CD4-positive, alpha-beta T cell treated with Interleukin-1 beta for 1 hour (primary cell): ENCODE measurements at regions not wholly inside any gene's neighbourhood (a gene's known extent, or its start where the extent isn't known, plus 50 kb on each side); places are given as distances from the start of the nearest gene placed in this dataset.

Experiments used
- DNase-seq, 2 donors: peaks; one replicate each; pipeline ENCODE4 v3.0.0-alpha.2; 2020 to 2022

DNA sequence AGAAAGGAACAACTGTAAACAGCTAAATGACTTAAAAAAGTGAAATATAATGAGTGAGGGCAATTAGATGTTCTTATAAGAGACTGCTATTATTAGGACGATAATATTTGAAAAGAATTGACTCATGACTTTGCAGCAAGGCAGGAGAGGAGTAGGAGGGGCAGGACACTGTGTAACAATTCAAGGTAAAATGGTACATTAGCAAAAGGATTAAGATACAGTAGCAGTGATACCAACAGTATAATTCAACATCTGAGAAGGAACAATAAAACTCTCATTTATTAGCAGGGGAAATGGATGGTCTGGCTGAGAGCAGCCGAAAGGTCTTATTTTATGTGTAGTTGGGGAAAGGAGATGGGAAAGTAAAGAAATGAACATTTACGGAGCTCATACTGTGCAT is 315.5 kb upstream of the BOD1L1 start:
- DNase-seq, result no peak

DNA sequence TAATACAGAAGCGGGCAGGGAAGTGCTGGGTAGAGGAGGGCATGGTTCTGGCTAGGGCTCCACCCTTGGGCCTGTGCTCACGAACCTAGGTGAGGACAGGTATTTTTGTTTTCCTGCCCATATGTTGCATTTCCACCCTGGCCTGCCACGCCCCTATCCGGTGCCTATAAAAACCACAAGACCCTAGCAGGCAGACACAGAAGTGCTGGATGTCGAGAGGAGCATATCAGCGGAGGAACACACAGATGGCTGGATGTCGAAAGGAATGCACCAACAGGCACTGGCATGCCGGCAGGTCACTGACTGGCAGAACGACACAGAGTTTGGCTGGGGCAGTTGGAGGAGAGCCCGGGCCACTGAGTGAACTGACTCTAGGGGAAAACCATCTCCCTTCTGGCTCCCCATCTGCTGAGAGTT is 316.6 kb upstream of the BOD1L1 start:
- no peak for DNase-seq

DNA sequence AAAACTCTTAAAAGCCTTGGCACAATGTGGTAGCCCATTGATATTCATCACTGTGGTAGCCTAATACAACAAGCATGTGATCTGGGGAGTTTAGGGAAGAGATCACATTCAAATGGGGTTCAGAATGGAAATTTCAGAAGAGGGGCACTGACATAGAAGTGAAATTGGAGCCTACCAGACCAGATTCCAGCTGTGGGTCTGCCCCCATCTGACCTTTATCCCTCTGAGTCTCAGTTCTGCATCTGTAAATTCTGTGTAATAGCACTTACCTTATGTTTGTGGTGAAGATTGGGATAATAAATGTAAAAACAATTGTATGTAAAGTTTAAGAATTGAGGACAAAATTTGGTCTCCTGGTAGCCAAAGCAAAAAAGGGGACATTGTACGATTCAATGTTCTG is 320.4 kb upstream of the BOD1L1 start:
- DNase-seq, result no peak

DNA sequence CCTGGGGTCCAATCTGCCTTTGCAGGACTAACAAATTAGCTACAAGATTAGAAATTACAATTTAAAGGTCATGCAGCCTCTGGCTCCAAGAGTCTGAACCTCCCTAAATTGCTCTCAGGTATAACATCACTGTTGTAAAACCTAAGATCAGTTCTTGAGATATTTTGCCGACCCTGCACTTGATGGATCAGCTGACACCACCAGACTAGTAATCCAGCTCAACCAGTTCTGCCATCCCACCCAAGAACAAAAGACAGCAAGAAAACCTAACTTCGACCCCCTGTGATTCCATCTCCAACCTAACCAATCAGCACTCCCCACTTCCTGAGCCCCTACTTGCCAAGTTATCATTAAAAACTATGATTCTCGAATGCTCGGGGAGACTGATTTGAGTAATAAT is 323.0 kb upstream of the BOD1L1 start:
- DNase-seq, result no peak

DNA sequence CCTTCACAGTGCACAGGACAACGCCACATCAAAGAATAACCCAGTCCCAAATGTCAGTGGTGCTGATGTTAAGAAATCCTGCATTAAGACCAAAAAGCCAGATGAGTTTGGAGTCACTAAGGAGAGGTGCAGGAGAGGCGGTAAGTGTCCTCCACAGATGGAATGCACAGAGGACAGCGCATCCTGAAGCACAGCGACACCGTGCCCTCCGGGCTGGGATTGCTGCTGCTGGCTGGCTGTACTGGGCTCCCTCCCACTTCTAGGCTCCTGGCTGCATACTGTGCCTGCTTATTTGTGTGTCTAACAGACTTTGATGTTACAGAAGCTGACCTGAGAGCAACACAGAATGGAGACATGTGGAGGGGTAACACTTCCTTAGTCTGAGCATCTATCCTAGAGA is 325.6 kb upstream of the BOD1L1 start:
- DNase-seq, result no peak

DNA sequence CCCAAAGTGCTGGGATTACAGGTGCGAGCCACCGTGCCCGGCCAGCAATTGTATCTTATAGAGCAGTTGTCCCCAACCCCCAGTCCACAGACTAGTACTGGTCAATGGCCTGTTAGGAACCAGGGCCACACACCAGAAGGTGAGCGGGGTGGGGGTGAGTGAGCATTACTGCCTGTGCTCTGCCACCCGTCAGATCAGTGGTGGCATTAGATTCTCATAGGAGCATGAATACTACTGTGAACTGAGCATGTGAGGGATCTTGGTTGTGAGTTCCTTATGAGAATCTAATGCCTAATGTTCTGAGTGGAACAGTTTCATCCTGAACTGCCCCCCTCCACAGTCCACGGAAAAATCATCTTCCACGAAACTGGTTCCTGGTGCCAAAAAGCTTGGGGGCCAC is 328.0 kb upstream of the BOD1L1 start:
- DNase-seq, result no peak

DNA sequence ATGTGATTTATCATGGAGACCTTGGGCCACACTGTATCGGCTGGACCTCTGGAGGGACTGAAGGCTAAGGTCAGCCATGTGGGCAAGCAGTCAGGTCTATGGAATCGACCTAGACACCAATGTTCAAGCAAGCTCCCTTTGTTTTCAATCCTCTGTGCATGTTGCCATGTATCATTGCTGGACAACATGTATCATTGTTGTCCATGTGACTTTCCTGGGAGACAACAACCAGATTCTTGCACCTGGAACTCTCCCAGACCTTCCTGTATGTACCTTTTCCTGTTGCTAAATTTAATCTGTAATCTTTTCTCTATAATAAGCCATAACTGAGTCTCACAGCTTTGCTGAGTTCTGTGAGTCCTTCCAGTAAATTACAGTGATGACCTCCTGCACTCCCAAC is 329.4 kb upstream of the BOD1L1 start:
- no peak for DNase-seq

DNA sequence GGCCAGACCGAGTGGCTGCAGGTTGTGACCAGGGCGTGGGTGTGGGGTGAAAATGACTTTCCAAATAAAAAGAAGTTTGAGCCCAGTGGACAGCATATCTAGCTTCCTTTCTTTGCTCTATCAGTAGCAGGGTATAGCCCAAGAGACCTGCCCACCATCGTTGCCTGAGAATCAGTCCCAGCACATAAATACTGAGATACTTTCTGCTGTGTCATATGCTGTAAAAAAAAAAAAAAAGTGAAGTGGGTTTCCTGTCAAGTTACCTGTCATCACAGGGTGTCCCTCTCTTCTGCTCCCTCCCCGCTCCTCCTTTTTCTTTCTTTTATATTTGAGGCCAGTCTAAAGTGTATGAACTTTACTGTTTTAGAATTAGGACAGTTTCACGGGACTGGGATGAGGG is 330.3 kb upstream of the BOD1L1 start:
- no peak for DNase-seq

DNA sequence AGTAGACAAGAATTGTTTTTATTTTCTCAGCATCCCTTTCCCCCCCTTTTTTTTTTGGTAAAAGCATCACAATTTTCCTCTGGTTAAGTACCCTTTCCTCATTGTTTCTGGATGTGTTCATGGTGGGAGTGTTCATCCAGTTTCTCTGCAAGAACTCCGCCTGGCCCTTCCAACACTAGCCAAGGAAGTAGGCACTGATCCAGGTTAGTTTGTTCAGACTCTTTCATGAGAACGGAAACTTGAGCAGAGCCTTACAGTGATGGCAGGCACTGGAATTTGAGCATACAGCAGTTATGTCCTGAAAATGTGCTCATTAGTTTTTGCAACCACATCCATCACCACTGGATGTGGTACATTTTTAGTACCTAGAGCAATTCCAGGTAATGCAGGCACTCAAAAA is 336.1 kb upstream of the BOD1L1 start:
- DNase-seq, result no peak

DNA sequence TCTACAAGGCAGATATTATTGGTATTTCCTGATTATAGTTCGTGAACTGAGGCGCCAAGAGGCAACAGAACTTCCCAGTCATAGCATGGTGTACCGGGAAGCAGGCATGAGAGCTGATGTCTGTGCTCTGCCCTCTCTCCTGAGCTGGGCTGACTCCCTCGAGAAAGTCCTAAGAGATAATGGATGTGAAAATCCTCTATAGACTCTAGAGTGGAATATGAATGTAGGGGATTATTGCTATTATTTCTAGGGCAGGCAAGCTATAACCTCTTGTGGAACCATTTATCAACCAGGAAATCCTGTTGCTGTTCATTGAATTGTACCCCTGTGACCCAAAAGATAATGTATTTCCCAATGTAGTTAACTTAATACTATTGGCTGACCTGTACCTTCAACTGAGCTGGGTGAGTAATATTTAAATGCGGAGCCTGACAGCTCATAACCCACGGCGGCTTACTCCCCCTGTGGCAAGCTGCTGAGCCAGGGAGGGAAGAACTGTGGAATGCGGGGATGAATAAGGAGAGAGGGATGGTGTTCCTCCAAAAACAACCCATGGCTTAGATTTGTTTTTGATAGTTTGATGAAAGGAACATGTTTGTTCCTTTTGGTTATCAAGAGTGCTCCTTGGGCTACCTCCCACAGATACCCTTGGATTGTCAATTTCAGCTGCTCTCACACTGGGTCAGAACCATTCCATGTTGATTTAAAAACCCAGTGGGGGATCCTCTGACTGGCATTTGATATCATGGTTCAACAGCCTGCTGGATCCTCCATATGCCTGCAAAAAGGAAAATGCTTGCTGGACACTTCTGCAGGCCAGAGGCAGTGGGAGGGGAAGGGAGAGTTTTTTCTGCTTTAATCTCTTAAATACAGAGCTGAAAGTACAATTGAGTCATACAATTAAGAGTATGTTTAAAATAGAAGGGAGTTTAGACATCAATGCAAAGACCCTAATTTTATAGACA is 339.0 kb upstream of the BOD1L1 start:
- DNase-seq, result no peak

DNA sequence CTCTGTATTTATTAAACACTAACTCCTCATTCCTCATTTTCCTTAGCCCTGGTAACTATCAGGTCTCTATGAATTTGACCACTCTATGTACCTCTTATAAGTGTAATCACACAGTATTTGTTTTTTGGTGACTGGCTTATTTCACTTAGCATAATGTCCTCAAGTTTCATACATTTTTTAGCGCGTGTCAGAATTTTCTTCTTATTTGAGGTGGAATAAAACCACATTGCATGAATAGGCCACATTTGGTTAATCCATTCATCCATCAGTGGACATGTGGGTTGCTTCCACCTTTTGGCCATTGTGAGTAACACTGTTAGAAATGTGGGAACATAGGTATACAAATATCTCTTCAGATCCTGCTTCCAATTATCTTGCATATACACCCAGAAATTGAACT is 341.2 kb upstream of the BOD1L1 start:
- DNase-seq, result no peak

DNA sequence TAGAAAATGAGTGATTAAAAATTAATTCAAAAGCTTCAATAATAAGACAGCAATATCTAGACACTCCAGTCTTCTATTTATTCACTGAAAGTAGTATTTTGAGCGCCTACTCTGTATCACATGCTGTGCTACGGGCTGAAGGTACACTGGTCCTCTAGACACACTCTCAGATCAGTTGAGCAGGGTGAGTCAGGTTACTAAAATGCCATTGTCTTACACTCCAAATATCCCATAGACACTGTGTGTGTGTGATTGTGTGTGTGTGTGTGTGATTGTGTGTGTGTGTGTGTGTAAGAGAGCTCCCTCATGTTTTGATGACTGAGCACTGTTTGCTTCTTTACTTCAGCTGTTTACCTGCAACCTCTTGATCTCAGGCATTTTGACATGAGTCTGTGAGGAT is 342.8 kb upstream of the BOD1L1 start:
- DNase-seq, result no peak

DNA sequence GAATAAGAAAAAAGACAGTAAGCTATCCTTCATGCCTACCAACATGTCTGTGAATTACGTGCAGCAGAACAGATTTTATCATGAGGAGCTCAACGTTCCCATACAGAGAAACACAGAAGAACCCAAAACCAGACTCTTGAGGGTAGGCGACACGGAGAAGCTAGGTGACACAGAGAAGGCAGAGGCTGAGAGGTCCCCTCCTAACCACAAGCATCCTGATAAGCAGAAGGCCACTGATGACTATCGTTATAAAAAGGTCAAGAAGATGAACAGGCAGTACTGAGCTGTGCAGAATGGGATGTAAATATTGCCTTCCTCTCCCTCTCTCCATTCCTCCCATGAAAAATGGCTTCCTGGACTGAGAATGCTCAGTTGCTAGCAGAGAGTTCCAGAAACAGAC is 350.2 kb upstream of the BOD1L1 start:
- no peak for DNase-seq

DNA sequence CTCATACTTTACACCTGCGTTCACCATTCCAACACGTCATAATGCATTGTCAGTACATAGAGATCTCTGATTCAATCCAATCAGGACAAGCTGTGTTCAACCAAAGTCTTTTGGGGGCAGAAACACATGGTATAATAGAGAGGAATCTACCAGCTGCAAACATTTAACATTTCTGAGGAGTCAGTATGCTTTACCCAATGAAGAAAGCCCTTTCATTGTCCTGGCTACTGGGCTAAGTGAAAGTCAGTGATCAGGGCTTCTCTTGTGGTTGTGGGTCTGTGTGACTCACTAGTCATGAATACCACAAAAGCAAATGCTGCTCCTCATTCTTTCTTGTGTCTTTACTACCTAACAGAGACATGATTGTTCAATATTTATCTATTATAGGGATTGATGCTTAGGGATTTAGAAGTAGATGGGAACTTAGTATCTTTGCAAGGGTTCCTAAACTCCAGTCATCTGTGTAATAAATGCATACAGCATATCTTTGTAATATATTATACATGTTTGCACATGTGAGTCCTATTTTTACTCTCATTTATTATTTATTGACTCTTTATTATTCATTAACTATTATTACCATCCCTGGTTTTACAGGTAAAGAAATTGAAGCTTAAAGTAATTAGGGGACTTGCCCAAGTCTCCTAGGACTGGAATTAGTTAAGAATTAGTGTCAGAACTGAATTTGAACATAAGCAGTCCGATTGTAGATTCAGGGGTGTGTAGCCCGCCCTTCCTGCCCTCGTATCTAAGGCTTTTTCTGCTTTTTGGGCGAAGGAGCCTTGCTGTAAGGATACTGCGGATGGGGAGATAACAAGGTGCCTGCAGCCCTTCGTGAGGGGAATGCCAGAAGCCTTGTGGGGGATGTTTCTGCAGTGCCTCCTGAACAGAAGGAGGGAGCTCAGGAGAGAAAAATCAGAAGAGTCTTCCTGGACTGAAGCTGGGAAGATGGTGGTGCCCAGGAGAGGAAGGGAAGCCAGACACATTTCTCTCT is 353.1 kb upstream of the BOD1L1 start:
- no peak for DNase-seq

DNA sequence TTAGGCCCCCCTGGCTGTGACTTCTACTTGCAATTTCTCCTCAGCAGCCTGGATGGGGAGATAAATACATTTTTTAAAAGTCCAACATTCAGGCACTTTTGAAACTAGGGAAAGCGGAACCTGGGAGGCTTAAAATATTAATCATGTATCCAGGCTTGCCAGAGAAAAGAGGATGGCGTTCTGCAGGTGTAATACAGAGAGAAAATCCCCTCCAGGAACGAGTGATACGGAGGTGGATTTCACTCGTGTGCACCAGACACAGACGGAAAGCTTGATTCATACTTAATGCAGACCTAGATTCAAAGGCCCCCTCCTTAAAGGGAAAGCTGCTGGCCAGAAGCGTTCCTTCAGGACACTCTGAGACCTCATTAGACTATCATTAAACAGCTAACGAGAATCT is 354.0 kb upstream of the BOD1L1 start:
- no peak for DNase-seq

DNA sequence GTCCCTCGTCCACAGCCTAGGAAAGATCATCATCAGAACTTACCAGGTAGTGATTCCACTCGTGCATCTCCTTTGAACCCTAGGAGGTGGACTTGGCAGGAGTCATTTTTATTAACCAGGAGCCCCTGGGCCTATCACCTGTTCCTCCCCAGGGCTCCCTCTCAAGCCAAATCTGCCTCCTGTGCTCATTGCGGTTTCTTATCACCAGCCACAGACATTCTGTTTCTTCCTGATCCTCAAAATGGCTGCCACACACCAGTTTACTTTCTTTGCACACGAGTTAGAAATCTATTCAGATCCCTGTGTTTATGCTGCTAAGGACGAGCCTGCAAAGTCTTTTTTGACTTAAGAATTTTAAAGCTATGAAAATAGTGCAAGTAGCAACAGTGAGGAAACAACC is 354.5 kb upstream of the BOD1L1 start:
- DNase-seq, result no peak

DNA sequence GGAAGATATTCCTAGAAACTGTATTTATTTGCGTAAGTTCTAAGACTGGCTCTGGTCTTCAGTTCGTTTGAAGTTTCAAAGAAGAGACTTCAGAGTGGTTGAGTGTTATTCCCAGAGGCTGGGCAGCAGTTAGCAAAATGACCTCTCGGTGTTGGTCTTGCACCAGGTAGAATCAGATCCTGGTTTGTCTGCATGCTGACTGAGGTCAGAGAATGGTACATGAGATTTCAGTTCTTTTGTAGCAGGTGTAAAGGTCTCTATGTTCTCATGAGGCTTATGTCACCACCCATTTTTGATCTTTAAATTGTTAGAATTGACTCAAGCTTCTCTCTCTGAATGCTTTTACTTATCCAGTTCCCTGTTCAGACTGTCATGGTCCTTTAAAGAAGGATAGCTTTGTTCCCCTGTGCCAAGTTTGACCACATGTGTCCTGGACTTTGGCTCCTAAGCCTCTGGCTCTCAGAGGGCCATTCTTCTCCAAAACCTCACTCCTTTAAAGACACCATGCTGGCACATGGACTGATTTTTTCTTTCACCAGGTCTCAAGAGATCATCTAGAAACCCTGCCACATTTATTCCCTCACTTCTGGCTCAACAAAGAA is 355.8 kb upstream of the BOD1L1 start:
- no peak for DNase-seq

DNA sequence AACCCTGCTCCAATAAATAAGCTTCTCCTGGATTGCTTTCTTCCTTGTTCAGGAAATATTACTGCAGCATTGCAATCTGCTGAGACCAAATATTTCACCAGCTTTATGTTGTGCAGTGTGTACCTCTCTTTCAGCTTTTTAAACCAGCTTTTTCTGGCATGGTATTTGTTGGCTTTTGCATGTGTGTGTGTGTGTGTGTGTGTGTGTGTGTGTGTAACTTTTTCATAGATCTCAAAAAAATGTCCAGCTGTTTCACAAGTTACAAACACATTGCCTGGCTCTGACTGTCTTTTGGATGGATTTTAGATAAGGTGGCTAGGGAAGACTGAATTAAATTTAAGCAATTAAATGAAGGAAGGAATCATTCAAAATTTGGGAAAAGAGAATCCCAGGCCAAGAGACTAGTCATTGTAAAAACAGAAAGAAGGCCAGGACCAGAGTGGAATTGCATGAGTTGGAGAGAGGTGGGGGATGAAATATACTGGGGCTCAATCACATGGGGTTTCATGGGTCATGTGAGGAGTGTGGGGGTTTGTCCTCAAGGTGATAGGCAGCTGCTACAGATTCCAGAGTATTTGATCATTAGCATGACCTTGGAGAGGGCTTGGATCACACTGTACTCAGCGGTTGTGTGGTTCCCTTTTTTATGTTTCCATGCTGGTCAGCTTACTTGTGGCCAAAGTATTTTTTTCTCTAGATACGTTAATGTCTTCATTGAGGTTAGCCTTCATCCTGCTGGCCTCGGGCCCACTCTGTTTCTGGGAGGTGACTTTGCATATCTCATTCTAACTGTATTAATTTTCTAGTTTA is 357.7 kb upstream of the BOD1L1 start:
- DNase-seq, result no peak

DNA sequence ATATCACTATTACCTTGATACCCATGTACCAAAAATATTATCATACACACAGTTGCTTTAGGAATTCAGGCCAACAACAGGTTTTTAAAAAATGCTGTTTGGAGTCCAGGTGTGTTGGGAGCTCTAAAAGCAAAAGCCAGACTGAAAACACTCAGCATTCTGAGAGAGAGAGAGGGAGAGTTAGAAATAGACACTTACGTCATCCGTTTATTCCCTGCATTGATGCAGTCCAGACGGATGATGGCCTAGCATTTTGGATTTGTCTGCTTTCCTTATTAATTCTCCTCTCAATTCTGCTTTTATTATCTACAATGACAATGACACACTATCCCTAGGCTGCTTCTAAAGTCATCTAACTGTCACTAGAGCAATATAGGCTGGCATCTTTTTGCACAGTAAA is 358.3 kb upstream of the BOD1L1 start:
- no peak for DNase-seq

DNA sequence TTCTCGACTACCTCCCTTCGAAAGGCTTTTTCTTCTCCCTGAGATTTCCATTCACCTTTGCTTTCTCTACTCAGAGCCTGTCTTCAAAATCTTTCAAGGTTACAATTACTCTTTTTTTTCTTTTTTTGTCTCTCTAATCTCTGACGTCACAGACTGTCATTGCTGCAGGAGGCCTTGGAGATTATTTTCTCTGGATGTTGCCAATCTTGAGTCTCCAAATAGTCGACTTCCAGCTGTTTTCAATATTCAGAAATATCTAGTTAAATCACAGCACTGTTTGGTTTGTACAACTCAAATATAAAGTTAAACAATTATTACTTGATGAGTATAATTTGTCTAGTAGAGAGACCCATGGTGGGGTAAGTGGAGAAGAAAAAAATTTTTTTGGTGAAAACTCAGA is 359.0 kb upstream of the BOD1L1 start:
- DNase-seq, result no peak

DNA sequence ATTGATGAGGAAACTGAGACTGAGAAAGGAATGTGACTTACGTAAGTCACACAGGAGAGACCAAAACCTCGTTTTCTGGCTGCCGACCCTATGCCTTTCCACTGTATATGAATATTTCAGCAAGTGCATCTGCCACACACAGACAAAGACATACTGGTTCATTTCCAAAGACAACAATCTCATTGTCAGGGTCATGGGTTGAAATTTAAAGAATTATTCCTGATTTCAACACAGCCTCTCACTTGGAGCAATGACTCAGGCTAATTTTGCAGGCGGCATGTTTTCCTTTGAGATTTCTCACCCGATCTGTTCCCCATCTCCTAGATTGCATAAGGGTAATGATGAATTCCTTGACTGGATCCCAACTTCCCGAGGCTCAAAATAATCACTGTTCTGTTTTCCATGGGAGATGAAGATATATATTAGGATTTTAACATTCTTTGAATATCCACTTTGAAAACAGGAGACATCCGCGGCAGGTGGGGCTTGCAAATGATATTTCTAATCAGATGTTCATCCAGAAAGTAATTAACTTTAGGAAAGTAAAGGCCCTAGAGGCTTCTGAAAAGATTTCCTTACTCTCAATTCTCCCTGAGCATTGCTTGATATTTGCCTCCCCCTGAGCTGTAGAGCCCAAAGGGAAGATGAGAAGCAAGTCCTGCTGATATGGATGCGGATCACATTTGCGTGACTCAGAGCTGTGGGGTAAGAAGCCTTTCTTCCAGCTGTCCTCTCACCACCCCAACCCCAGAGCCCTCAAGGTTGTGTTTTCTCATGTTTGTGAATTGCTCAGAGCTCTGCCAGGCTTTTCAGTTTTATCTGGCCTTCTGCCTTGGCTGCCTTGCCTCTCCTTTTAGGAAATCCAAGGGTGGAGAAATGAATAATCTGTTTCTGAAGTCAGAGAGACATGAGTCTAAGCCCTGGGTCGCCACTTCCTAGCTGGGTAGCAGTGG is 361.1 kb upstream of the BOD1L1 start:
- no peak for DNase-seq
